K562 (cell line): ENCODE measurements at regions not wholly inside any gene's neighbourhood (a gene's known extent, or its start where the extent isn't known, plus 50 kb on each side); places are given as distances from the start of the nearest gene placed in this dataset.
A peak's percentile ranks its signal among the peaks of the same experiment; 100 is the strongest.

Experiments used
- ATAC-seq: fragments of 200-7000 bp; cut with Tn5 transposase; 3 replicates; pipeline ENCODE4 v1.9.1; 2020; ENCODE audit warnings: moderate library complexity
- BruUV-seq: library from RNA; stranded (reverse); fragments of 400-500 nt; replicated peaks from 2 replicates; lab custom pipeline; 2021; lab: Mats Ljungman, UMichigan
- CTCF ChIA-PET: fragments of 300-600 bp; formaldehyde crosslinking; extraction: SDS; loops from one replicate; lab custom pipeline; 2021; ENCODE audit warnings: low intra/inter-chr PET ratio; lab: Yijun Ruan, JAX
- POLR2A ChIA-PET: fragments of 300-600, 350-650 bp; sonication (Branson Sonifier 250); formaldehyde crosslinking; extraction: SDS; loops from one replicate; lab custom pipeline; 2021; ENCODE audit warnings: antibody characterized with exemption, inconsistent platforms; lab: Yijun Ruan, JAX
- DNase-seq, 4 experiments: peaks; one replicate each; pipeline versions ENCODE4 v3.0.0 to v3.0.0-alpha.2; 2011 to 2018; ENCODE audit warnings: low spot score in 3 of 4, mixed read lengths in 3 of 4; ENCODE audit errors: extremely low read depth in 1 of 4
- FAIRE-seq: peaks from 2 replicates; lab custom pipeline; 2011; peaks lifted over from hg19 to GRCh38; lab: Jason Lieb, UNC
- H2AFZ ChIP-seq: 2 replicates; pipeline ENCODE4 v1.6.0; 2011; ENCODE audit warnings: low read depth, low read length, control low read depth, inconsistent platforms
- H3K27ac ChIP-seq: fragments of 200-600 bp; 3 replicates; pipeline ENCODE4 v1.8.0; 2011; ENCODE audit warnings: low read depth, mild to moderate bottlenecking, control low read depth, inconsistent platforms, low read length, moderate library complexity, mixed read lengths; ENCODE audit errors: extremely low read depth
- H3K27me3 ChIP-seq, 2 experiments: fragments of 300-600 bp in 1 of 2; 2 replicates in 1 of 2; 3 replicates in 1 of 2; pipeline versions ENCODE4 v1.6.0 to v1.8.0; 2011; ENCODE audit warnings: inconsistent platforms in 2 of 2, low read length in 2 of 2, mild to moderate bottlenecking in 1 of 2, mixed read lengths in 1 of 2, moderate library complexity in 1 of 2; ENCODE audit not compliant: control insufficient read depth in 2 of 2, insufficient read depth in 2 of 2
- H3K36me3 ChIP-seq: fragments of 300-600 bp; 3 replicates; pipeline ENCODE4 v1.8.0; 2011; ENCODE audit warnings: mild to moderate bottlenecking, low read length, inconsistent platforms; ENCODE audit not compliant: control insufficient read depth, insufficient read depth
- H3K4me1 ChIP-seq, 2 experiments: fragments of 200-600 bp in 1 of 2; replicated peaks in 1 of 2; 2 replicates in 1 of 2; 3 replicates in 1 of 2; pipeline versions ENCODE4 v1.5.1 to v1.8.0; 2011; ENCODE audit warnings: inconsistent platforms in 2 of 2, low read length in 2 of 2, mild to moderate bottlenecking in 1 of 2, mixed read lengths in 1 of 2, moderate library complexity in 1 of 2; ENCODE audit not compliant: control insufficient read depth in 2 of 2, insufficient read depth in 2 of 2
- H3K4me2 ChIP-seq: 2 replicates; pipeline ENCODE4 v1.6.1; 2011; ENCODE audit warnings: low read length, control low read depth, inconsistent platforms, mixed read lengths; ENCODE audit not compliant: insufficient read depth
- H3K4me3 ChIP-seq: fragments of 200-600 bp; sonication (generic), shearing (Covaris generic); 2 replicates; pipeline ENCODE4 v1.5.1; 2016; ENCODE audit warnings: control low read depth, inconsistent platforms
- H3K79me2 ChIP-seq: fragments of 200-600 bp; 3 replicates; pipeline ENCODE4 v1.8.0; 2011; ENCODE audit warnings: low read length, inconsistent platforms; ENCODE audit not compliant: control insufficient read depth, insufficient read depth
- H3K9ac ChIP-seq, 2 experiments: 2 replicates each; pipeline versions ENCODE4 v1.6.0 to v1.6.1; 2011; ENCODE audit warnings: low read depth in 2 of 2, low read length in 2 of 2, control low read depth in 1 of 2, inconsistent platforms in 1 of 2, mild to moderate bottlenecking in 1 of 2, mixed read lengths in 1 of 2; ENCODE audit not compliant: insufficient read depth in 1 of 2
- H3K9me1 ChIP-seq: one replicate; pipeline ENCODE4 v1.6.0; 2011; ENCODE audit warnings: inconsistent platforms, mild to moderate bottlenecking, low read length, moderate library complexity; ENCODE audit not compliant: control insufficient read depth, insufficient read depth
- H3K9me3 ChIP-seq: replicated peaks from 2 replicates; pipeline ENCODE4 v1.5.1; 2011; ENCODE audit warnings: low read depth, low read length, inconsistent platforms; ENCODE audit not compliant: control insufficient read depth, insufficient read depth
- H4K20me1 ChIP-seq: replicated peaks from 2 replicates; pipeline ENCODE4 v1.6.1; 2011; ENCODE audit warnings: low read length, inconsistent platforms, mixed read lengths; ENCODE audit not compliant: control insufficient read depth, insufficient read depth
- ATF4 ChIP-seq: fragments of 450-650 bp; formaldehyde crosslinking; IDR thresholded peaks from 2 replicates; pipeline ENCODE4 v1.4.0; 2022; ENCODE audit warnings: mild to moderate bottlenecking, moderate library complexity
- CEBPB ChIP-seq: fragments of 450-650 bp; IDR thresholded peaks from 2 replicates; pipeline ENCODE4 v1.6.1; 2016; ENCODE audit warnings: missing genetic modification characterization, missing compliant biosample characterization
- CEBPG ChIP-seq, 3 experiments: fragments of 200-800 bp in 1 of 3; sonication (Bioruptor generic) in 1 of 3; sonication (generic) in 1 of 3; formaldehyde crosslinking in 1 of 3; IDR thresholded peaks in 2 of 3; conservative IDR thresholded peaks in 1 of 3; 2 replicates each; pipeline versions ENCODE4 v1.6.1 to v1.8.0; 2016 to 2022; ENCODE audit warnings: missing compliant biosample characterization in 2 of 3, missing genetic modification characterization in 2 of 3, mild to moderate bottlenecking in 1 of 3, missing genetic modification reagents in 1 of 3
- IFI16 ChIP-seq: fragments of 250-450 bp; sonication (Bioruptor Pico); IDR thresholded peaks from 2 replicates; pipeline ENCODE4 v2.1.2; 2022; ENCODE audit warnings: mild to moderate bottlenecking, inconsistent platforms
- MIER1 ChIP-seq: fragments of 450-650 bp; IDR thresholded peaks from 2 replicates; pipeline ENCODE4 v1.6.1; 2016; ENCODE audit warnings: antibody characterized with exemption, mild to moderate bottlenecking, low read depth
- NFIX ChIP-seq: fragments of 250-450 bp; sonication (Bioruptor Pico); IDR thresholded peaks from 2 replicates; pipeline ENCODE4 v1.4.0; 2020; ENCODE audit warnings: low read depth, mild to moderate bottlenecking, moderate library complexity
- SIRT6 ChIP-seq: IDR thresholded peaks from one replicate; pipeline ENCODE4 v1.6.1; 2012; ENCODE audit warnings: low read depth, mild to moderate bottlenecking, control low read depth, inconsistent platforms, low read length, moderate library complexity
- SRF ChIP-seq, 2 experiments: fragments of 250-450, 450-650 bp in 1 of 2; sonication (Bioruptor Pico) in 1 of 2; sonication (generic) in 1 of 2; formaldehyde crosslinking; IDR thresholded peaks; 2 replicates each; pipeline versions ENCODE4 v1.5.0 to v1.5.1; 2020 to 2022; ENCODE audit warnings: mild to moderate bottlenecking in 1 of 2, missing genetic modification reagents in 1 of 2
- ZNF143 ChIP-seq: sonication (generic); formaldehyde crosslinking; IDR thresholded peaks from 2 replicates; pipeline ENCODE4 v1.9.0; 2022; ENCODE audit warnings: mild to moderate bottlenecking, missing genetic modification reagents
- ZNF165 ChIP-seq: fragments of 250-450 bp; sonication (Bioruptor Pico); IDR thresholded peaks from 2 replicates; pipeline ENCODE4 v1.4.0; 2020; ENCODE audit warnings: borderline replicate concordance
- ZNF324 ChIP-seq: fragments of 250-450 bp; sonication (Bioruptor Pico); IDR thresholded peaks from 2 replicates; pipeline ENCODE4 v1.4.0; 2020; ENCODE audit warnings: mild to moderate bottlenecking
- ZNF445 ChIP-seq: fragments of 250-450 bp; sonication (Bioruptor Pico); IDR thresholded peaks from 2 replicates; pipeline ENCODE4 v1.4.0; 2020; ENCODE audit warnings: low read depth, mild to moderate bottlenecking, moderate library complexity
- ZNF644 ChIP-seq: fragments of 200-800 bp; sonication (Bioruptor generic); IDR thresholded peaks from 2 replicates; pipeline ENCODE4 v1.6.1; 2016; ENCODE audit warnings: low read depth, missing genetic modification characterization, missing compliant biosample characterization
- ZNF717 ChIP-seq: fragments of 250-450 bp; sonication (Bioruptor Pico); IDR thresholded peaks from 2 replicates; pipeline ENCODE4 v1.5.0; 2021
- ZNF77 ChIP-seq: fragments of 250-450 bp; sonication (Bioruptor Pico); IDR thresholded peaks from 2 replicates; pipeline ENCODE4 v1.5.0; 2020
- ZNF830 ChIP-seq: fragments of 250-450 bp; sonication (Bioruptor Pico); IDR thresholded peaks from 2 replicates; pipeline ENCODE4 v1.5.0; 2021; ENCODE audit warnings: mild to moderate bottlenecking
- WGBS: fragments of 100-300 bp; shearing (Covaris generic); methylation state at CpG from one replicate; pipeline ENCODE4 v1.1.6; 2016; ENCODE audit warnings: low coverage, mixed read lengths; ENCODE audit not compliant: insufficient coverage; ENCODE audit errors: missing lambda C conversion rate; 5-methylcytosine and 5-hydroxymethylcytosine counted together
- in situ Hi-C: fragments of 300-500 bp; cut with MboI; formaldehyde crosslinking; loops from 4 replicates; pipeline ENCODE4 v1.15.0; 2018; ENCODE audit warnings: inconsistent platforms, mixed read lengths
- intact Hi-C: fragments of 100-400 bp; cut with micrococcal nuclease; formaldehyde crosslinking; loops from 2 replicates; pipeline ENCODE4 v1.14.2; 2022
- TF ChIP-seq, protein P1 (sequence below): fragments of 250-450 bp; sonication (Bioruptor Pico); IDR thresholded peaks from 2 replicates; pipeline ENCODE4 v1.4.0; 2020
- TF ChIP-seq, protein P2 (sequence below): fragments of 450-650 bp; IDR thresholded peaks from 2 replicates; pipeline ENCODE4 v1.6.1; 2016; ENCODE audit warnings: borderline replicate concordance
- TF ChIP-seq, protein P3 (sequence below), 2 experiments: fragments of 450-650 bp in 1 of 2; sonication (generic) in 1 of 2; formaldehyde crosslinking in 1 of 2; IDR thresholded peaks in 1 of 2; conservative IDR thresholded peaks in 1 of 2; 2 replicates each; pipeline versions ENCODE4 v1.6.1 to v1.8.1; 2016 to 2023; ENCODE audit warnings: mild to moderate bottlenecking in 2 of 2, moderate library complexity in 2 of 2, inconsistent platforms in 1 of 2, missing genetic modification reagents in 1 of 2

- no TSS peak for BruUV-seq
- no peak for DNase-seq
- no peaks in the 10 kb centered on the region for H3K36me3 ChIP-seq
- in situ Hi-C loops: no loop called here
- no peak overlapping the region for H3K4me3 ChIP-seq
- H3K9me3 ChIP-seq: no peaks in the 10 kb centered on the region; the same call in 1 of the 2 replicates
- no peaks in the 10 kb centered on the region for H3K79me2 ChIP-seq
- ChIA-PET CTCF (no interaction called here), POLR2A (no interaction called here)
- H3K4me2 ChIP-seq: no peak overlapping the region; the same call in 1 of the 2 replicates
- H3K27me3 ChIP-seq: peaks cover 0 to 8% of the 10 kb centered on the region in 2 experiments; a peak in 1 of 5 replicates
- no peak overlapping the region for H2AFZ ChIP-seq
- no peak for ATAC-seq
- WGBS: 0% methylated on average over 2 of the region's 2 CpGs
- H3K4me1 ChIP-seq: no peaks in the 10 kb centered on the region
- intact Hi-C loops: no loop called here
- no peak overlapping the region for H3K27ac ChIP-seq
- no peaks in the 10 kb centered on the region for H4K20me1 ChIP-seq
- no peaks in the 10 kb centered on the region for H3K9me1 ChIP-seq
- FAIRE-seq: no peak
- no peak overlapping the region for H3K9ac ChIP-seq
- TF ChIP-seq, protein P1, sequence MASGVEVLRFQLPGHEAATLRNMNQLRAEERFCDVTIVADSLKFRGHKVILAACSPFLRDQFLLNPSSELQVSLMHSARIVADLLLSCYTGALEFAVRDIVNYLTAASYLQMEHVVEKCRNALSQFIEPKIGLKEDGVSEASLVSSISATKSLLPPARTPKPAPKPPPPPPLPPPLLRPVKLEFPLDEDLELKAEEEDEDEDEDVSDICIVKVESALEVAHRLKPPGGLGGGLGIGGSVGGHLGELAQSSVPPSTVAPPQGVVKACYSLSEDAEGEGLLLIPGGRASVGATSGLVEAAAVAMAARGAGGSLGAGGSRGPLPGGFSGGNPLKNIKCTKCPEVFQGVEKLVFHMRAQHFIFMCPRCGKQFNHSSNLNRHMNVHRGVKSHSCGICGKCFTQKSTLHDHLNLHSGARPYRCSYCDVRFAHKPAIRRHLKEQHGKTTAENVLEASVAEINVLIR (CRISPR knock-in tag): no peak
- TF ChIP-seq ZNF717 (CRISPR knock-in tag) (no peak), ATF4 (CRISPR knock-in tag) (0 out of 2 replicates have a peak, but pooled peaks have one; percentile 23), CEBPG (CRISPR knock-in tag; IDR thresholded peaks at IDR 0.05) (no peak), CEBPG (tag; conservative IDR thresholded peaks at IDR 0.05 in 1 of 2, IDR thresholded peaks at IDR 0.05 in 1 of 2) (peak; percentile 64 to 74), CEBPB (peak; percentile 76; the same call in 1 of the 2 replicates), ZNF143 (no peak), ZNF830 (CRISPR knock-in tag) (no peak), SRF (CRISPR knock-in tag; IDR thresholded peaks at IDR 0.05) (no peak), NFIX (CRISPR knock-in tag) (no peak), ZNF445 (CRISPR knock-in tag) (no peak), IFI16 (CRISPR knock-in tag) (no peak), ZNF324 (CRISPR knock-in tag) (no peak), MIER1 (no peak), ZNF165 (CRISPR knock-in tag) (no peak), ZNF77 (CRISPR knock-in tag) (no peak), ZNF644 (tag) (no peak), SIRT6 (no peak)
- TF ChIP-seq, protein P2, sequence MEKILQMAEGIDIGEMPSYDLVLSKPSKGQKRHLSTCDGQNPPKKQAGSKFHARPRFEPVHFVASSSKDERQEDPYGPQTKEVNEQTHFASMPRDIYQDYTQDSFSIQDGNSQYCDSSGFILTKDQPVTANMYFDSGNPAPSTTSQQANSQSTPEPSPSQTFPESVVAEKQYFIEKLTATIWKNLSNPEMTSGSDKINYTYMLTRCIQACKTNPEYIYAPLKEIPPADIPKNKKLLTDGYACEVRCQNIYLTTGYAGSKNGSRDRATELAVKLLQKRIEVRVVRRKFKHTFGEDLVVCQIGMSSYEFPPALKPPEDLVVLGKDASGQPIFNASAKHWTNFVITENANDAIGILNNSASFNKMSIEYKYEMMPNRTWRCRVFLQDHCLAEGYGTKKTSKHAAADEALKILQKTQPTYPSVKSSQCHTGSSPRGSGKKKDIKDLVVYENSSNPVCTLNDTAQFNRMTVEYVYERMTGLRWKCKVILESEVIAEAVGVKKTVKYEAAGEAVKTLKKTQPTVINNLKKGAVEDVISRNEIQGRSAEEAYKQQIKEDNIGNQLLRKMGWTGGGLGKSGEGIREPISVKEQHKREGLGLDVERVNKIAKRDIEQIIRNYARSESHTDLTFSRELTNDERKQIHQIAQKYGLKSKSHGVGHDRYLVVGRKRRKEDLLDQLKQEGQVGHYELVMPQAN: no peak
- TF ChIP-seq, protein P3, sequence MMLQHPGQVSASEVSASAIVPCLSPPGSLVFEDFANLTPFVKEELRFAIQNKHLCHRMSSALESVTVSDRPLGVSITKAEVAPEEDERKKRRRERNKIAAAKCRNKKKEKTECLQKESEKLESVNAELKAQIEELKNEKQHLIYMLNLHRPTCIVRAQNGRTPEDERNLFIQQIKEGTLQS (IDR thresholded peaks at IDR 0.05): peak; percentile 72
- TF ChIP-seq, protein P3 (CRISPR knock-in tag; conservative IDR thresholded peaks at IDR 0.05): no peak
Observed at GRCh38 chr16:65959983-65960382, 406.5 kb upstream of the CDH5 start.
